ENCODE measurements at regions not wholly inside any gene's neighbourhood (a gene's known extent, or its start where the extent isn't known, plus 50 kb on each side); places are given as distances from the start of the nearest gene placed in this dataset.

DNA sequence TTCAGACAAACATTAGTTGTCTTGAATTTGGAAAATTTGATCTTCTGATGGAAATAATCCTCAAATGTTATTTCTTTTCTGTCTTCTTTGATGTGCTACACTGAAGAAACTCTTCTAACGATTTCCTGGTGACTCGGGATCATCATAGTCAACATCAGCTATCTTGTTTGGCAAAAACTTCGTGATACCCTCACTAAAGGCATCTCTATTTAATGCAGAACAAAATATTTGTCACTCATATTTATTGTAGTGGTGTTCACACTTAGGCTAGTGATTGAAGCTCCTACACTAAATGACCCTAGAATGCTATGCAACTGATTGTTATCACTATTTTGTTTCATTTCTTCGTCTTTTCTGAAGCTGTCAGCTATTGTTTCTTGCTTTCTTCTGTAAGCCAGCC, 334.7 kb upstream of the ZEB2 start:
- DNase-seq, result no peak

DNA sequence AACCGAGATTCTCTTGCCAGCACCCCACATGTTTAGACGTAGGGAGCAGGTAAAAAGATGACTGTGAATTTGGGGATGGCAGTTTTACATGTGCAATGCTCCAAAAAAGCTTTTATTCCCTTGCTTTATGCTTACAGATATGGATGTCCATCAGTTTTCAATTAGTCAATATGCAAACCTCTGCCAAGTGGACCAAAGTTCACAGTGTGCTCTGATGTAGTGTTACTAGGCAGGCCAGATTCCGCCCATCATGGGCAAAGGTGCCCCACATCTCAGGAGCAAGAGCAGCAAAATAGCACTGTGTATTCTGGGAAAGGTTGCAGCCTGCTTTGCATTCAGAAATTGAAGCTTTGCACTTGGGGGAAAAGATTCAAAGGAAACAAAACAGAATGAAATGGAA, 329.7 kb upstream of the ZEB2 start:
- DNase-seq, result no peak

DNA sequence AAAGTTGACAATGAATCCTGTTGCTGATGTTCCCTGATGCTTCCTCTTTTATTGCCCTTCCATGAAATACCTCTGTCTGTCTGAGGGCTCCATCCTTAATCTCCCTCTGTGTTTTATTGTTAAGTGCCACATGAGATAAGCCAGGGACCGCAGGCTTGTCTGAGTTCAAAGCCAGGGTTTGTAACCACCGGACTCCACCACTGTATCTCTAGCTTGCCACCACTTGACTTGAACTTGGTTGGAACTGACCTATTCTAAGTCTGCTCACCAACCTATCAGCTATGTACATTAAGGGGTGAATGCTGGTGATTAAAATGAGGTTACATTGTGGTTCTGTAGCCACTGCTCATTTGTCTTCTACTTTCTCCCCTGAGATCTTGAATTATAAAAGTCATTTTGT, 328.5 kb upstream of the ZEB2 start:
- no peak for DNase-seq

DNA sequence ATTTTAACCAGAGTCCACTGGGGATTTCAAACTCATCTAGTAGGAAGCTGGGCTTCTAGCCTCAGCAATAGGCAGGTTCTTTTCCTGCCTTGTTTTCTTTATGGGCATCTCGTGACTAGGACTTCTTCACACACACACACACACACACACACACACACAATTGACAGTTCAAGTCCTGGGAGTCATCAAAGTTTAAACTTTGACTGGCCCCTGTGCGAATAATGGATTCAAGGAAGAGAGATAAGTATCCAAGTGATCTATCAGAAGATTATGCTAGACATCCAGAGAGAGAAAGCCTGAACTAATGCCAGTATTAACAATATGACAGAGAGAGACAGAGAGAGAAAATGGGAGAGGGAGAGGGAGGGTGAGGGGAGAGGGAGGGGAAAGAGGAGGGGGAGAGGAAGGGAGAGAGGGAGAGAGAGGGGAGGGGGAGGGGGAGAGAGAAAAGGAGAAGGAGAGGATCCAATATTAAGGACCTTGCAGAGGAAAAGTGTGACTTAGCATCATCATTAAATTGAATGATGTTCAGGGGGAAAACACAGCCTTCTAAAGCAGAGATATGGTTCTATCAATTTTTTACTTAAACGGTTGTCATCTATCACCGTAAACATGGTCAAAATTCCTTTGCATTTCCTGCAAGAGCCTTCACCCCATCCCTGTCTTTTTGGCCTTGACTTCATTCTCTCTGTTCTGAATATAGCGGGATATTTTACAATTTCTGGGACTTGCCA, 327.6 kb upstream of the ZEB2 start:
- no peak for DNase-seq

DNA sequence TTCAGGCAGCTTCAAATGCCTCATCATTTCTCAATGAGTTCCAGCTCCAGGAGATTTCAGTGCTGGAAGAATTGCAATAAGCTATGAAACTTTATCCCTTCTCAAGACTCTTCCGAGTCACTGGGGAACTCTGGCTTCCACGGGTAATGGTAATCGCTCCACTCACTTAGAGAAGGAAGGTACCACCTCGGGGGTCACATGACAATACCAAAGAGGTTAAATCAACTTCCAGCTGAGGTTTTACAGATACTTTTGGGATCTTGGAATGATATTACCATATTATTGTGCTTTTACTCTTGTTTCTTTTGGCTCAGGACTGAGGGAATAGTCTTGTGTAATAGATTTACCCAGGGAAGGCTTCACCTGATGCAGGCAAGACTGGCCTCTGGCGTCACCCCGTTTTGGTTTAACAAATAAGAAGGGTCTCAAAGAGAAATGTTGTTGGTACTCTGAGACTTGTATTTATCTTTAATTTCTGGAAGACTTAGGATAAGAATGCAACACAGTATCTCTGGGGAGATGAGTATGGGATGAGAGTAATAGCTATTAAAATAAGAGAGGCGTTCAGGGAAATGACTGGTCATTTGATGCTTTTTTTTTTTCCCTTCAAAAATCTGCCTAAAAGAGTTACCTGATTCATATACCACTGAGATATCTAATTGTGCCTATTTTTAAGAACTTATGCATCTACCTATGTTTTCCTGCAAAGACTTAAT, 316.9 kb upstream of the ZEB2 start:
- DNase-seq, result no peak

DNA sequence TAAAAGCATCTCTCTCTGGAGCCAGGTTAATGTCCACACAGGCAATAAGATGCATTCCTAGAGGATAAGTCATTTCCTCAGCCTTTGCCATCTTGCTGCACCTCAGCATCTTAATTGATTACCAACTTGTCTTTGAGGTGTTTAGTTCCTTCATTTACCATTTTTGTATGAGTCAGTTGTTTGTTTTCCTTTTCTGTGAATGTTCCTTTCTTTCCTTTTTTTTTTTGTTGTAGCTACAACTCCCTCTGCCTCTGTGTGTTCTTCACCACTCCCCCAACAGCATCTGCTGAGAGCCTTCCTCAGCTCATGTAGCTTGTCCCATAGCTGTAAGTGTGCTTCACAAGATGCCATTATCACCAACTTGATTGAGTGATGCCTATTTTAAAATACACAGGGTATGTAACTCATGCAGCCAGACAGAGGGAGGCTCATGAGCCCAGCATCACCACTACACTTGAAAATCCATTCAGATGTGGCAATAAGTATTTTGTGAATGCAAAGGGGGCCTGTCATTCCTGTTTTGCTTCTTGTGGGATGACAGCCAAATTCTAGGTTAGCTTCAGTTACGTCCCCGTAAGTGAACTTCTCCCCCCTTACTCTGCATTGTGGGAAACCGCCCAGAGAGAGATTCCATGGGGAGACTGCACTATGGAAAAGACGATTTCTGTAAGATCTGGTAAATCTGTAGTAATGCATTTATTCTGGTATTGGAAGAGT, 315.9 kb upstream of the ZEB2 start:
- no peak for DNase-seq

DNA sequence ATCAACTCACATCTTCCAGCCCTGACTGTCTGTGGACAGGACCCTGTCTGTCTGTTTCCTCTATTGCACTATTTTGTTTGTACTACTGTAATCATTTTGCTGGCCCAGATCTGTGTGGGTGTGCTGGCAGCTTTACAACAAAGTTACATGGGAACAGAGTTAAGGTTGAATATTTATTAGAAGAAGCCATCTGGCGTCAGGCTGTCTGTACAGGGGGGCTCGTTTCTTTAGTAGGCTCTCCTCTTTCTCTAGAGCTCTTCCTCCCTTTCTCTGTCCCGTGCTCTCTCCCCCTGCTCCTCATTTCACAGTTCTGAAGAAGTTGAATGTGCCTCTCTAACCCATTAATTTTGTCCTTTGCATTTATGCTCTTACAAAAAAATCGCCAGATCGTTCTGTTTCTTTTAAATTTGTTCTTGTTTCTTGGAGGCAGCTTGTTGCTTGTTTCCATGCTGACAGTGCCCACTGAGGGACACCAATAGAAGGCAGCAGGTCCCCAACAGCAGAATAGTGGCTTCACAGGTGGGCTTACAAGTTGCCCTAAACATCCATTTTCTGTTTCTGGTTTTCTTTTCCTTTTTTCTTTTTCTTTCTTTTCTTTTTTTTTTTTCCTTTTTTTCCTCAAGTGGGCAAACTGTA, 315.2 kb upstream of the ZEB2 start:
- no peak for DNase-seq

DNA sequence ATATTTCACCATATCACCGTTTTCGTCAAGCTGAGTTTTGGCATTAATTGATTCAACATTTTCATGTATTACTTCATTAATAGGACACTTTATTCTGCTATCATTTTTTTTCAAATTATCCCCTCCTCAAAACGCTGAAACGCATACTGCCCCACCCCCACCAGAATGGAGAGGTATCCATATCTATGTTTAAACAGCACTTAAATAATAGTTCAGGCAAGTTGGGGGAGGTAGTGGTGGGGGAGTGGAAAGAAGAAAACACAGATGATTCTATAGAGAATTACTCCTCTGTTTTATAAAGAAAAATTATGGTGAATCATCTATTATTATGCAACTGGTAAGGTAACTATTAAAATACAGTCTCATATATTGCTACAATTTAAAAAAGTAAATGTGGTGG, 314.4 kb upstream of the ZEB2 start:
- DNase-seq, result no peak

DNA sequence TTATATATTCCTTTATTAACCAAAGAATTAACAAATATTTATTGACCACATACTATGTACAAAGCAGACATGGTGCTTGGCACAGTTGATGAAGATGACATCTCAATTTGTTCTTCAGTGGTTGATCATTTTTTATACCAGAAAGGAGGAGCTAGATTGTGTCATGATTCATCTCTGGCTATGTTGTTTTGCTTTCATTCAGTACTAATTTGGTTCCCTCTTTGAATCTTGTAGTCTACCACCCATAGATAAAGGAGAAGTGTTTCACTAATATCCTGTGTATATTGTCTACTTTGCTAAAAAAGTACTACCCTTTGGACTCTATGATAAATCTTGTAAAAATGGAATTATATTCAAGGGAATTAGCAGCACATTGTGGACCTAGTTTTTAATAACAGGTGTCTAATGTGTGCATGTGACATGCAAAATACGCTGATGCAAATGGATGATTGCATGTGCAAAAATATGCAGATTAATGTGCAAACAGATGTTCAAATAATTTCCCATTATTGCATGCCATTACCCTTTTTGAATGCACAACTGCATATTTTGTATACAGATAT, 313.2 kb upstream of the ZEB2 start:
- DNase-seq, result no peak

DNA sequence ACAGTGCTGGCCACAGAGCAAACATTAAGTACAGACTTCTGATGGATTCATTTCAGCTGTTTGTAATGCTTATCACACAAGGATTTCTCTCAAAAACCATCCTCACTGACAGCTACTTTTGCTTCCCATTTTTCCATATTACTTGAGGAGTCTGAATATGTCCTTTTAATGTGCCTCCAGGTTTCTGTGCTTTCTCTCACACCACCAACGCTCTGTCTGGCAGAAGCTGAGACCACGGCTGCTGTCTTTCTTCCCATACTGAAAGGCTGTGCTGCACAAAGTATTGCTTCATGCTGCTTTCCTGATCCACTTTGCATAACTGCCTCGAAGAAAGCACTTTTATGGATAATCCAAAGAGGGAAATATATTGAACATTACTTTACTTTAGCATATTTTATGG, 312.1 kb upstream of the ZEB2 start:
- DNase-seq, result no peak

DNA sequence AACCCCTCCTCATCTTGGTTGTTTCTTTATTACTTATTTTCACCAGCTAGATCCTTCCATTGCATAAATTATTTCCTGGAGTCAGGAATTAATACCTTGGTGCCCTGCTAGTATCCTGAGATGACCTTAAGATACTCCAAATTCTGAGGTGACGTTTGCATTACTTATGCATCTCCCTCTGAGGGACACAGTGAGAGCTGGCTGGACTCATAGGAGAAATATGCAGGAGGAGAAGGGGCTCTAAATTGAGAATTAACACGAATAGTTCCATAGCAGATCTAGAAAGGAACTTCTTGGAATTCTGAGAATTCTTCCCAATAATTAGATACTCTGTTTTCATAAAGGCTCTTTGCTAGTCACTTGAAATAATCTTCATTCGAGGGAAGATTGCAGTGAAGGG, 310.6 kb upstream of the ZEB2 start:
- no peak for DNase-seq

DNA sequence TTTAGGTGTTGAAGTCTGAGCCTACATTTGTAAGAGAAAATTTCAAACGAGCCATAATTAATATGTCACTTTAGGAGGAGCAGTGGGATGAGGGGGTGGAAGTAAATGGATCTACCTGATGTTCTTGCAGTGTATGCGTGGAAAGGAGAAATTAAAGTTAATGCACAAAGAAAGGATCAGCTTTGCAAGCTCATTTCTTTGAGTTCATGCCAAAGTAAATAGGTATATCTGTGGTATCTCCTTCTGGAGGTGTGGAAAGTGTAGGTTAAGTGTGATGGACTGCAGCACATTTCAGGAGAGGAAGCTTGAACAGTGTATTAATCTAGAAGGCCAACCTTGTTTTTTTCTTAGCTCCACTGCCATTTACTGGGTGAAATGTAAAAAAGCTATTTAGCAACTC, 307.5 kb upstream of the ZEB2 start:
- DNase-seq, result no peak

DNA sequence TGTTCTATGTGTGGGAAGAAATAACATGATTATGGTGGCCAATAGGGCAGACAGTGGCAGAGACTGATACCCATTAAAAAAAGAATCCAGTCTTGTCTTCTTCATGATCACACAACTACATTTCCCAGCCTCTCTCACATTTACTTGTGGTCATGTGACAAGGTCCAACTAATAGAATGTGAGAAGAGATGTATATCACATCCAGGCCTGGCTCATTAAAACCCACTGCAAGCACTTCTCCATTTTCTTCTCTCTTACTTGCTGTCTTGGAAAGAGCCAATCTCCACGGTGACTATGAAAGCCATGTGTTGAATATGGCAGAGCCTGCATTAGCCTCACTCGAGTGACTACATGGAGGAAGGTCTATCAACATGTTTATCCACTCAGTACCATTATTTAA, 306.2 kb upstream of the ZEB2 start:
- DNase-seq, result no peak

DNA sequence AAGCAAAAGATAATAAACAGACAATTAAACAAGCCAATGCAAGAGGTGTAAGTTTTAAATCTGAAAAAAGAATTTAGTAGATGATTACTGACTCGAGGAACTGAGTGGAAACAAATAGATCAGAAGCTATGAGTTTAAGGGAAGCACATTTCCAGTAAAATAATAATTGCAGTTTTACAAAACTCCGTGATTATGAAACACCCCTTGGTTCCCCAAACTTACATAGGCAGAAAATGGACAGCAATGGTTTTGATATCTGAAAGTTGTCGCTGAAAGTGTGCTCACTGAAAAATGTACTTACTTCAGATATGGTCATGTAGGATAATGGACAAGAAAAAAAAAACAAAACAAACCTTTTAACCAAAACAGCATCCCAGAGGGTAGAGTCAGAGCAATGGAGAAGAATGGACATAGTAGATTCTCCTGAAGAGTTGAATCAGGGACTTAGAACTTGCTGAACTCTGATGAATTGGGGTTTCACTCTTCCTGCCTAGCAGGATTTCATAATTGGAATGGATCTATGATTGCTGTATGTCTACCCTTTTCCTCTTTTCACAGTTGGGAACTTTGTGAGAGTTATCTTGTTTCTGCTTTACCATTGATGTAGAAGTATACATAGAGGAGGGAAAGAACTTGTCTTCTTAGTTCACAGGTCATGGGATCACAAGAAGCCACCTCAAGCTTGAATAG, 305.6 kb upstream of the ZEB2 start:
- DNase-seq, result no peak

DNA sequence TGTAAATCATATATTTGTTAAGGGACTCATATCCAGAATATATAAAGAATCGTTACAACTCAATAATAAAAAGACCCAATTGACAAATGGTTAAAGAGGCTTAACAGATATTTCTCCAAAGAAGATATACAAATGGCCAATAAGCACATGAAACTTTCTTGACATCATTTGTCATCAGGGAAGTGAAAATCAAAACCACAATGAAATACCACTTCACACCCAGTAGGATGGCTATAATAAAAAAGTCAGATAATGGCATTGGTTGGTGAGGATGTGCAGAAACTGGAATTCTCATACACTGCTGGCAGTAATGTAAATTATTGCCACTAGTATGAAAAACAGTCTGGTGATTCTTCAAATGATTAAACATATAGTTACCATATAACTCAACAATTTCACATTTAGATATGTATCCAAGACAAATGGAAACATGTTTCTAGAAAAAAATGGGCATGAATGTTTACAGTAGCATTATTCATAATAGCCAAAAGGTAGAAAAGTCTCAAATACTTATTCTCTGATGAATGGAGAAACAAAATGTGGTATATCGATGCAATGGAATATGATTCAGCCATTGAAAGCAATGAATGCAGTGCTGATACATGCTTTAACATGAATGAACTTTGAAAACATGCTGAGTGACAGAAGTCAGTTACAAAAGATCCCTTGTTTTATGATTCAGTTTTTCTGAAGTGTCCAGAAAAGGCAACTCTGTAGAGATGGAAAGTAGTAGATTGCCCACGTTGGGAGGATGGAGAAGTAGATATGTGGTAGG, 304.6 kb upstream of the ZEB2 start:
- no peak for DNase-seq

DNA sequence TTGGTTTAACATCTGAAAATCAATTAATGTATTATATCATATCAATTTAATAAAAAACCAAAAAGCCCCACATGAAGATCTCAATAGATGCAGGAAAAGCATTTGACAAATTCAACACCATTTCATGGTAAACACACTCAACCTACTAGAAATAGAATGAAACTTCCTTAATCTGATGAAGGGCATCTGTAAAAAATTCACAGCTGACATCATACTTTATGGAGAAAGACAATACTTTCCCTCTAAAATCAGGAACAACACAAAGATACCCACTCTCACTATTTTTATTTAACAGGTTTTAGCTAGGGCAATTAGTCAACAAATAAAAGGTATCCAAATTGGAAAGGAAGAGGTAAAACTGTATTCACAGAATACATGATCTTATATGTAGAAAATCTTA, 303.0 kb upstream of the ZEB2 start:
- no peak for DNase-seq

DNA sequence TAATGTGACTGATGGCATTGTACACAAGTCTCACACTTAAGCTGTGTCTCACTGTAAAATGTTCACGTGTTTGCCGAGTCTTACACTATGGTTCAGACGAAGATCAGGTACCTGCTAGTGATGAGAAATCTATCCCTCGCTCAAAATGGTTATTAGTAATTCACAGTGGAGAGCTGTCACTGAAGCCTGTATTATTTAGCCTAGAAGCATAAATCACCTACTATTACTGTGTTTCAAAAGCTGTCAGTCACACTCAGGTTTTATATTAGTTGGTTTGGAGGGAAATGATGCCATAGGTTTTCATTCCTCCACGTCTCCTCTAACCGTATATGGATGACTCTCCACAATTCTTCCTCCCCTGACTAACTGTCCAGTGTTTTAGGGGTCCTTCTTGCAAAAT, 292.4 kb upstream of the ZEB2 start:
- no peak for DNase-seq

DNA sequence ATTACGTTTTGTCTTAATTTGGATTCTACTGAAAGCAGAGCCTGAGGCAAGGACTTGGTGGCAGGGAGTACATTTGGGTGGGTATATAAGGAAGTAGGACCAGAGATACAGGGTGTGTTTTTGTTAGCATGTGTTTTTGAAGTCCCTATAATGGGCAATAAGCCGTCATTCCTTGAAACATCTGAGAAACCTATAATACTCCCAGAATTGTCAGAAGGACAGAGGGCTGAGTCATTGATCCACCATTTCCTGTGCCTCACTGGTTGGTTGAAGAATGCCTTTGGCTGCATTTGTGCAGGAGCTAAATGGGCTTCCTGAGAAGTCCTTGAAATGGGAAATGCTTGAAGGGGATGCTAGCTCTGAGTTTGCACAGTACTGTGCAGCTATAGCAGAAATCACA, 281.8 kb upstream of the ZEB2 start:
- DNase-seq, result no peak

DNA sequence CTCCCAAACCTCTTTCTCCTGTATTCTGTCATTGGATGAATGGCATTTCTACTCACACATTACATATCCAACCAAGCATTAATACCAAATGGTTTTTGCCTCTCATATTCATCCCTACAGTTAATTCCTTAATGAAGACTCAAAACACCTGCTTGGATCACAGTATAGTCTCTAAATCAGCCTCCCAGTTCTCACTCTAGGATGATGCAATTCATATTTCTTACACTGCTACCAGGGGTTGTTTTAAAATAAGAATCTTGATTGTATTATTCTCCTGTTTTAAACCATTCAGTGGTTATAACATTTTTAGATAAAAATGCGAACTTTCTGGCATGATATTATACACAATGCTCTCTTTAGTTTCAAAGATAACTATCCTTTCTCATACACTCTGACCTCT, 281.4 kb upstream of the ZEB2 start:
- no peak for DNase-seq

DNA sequence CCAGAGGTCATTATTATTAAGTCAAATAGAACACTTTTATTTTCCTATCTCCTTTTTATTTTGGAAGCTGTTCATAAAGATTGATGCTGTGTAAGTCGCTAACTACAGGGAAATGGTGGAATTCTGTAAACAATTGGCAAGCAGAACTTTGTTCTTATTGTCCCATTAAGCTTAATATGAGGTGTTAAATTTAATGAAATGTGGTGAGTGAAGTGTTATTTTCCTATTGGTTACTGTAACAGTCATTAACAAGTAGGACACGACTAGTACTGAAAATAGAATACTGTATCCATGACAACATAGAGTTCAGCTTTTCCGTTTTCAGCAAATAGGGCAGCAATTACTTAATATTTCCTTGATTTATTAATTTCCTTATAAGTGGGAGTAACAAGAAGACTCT, 279.1 kb upstream of the ZEB2 start:
- DNase-seq, result no peak

DNA sequence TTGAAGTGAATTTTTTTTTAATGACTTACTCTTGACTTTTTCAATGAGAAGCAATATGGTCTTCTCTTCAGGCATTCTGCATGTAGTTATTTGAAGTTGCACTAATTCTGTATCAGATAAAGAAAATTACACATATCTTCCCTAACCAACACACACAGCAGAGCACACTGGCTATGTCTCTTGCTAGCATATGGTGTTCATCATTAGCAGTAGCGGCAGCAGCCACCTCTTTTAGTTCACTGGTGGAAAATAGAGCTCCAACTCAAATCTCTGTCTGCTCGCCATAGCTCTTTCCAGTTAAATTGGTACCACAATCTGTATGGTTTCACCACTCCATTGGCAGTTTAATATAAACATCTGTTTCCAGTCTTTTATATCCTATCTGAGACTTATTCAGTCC, 278.1 kb upstream of the ZEB2 start:
- DNase-seq, result no peak

DNA sequence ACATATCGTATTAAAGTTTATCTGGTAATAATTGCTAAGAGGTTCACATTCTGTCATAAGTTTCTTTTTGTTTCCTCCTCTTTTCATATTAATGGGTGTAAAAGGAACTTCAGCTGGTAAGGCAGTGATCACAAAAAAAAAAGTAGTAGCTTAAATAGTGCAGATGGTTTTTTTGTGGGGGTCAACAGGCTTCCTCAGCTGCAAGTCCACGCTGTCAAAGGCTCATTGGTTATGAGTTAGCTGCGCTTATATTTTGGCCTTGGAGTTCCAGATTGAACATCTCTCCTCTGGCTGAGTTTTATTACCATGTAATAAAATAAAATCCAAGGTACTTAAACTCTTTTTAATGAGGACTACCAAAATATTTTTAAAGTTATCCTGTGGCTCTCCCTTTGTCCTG, 277.0 kb upstream of the ZEB2 start:
- DNase-seq, result no peak

All from GOT3 (cell line).